ENCODE measurements at regions not wholly inside any gene's neighbourhood (a gene's known extent, or its start where the extent isn't known, plus 50 kb on each side); places are given as distances from the start of the nearest gene placed in this dataset.

- TF ChIP-seq BACH2 (CRISPR knock-in tag; IDR thresholded peaks at IDR 0.05; ENCODE audit: borderline replicate concordance): no peak
- TF ChIP-seq TOX (CRISPR knock-in tag; IDR thresholded peaks at IDR 0.05; ENCODE audit: borderline replicate concordance): no peak
- TF ChIP-seq CSDC2 (CRISPR knock-in tag; IDR thresholded peaks at IDR 0.05): no peak
- TF ChIP-seq TCF4 (CRISPR knock-in tag; IDR thresholded peaks at IDR 0.05; ENCODE audit: borderline replicate concordance): no peak
- no peak for TF ChIP-seq ESRRG (CRISPR knock-in tag; IDR thresholded peaks at IDR 0.05)
- TF ChIP-seq ZFP30 (CRISPR knock-in tag; IDR thresholded peaks at IDR 0.05): no peak
- TF ChIP-seq GLIS3 (CRISPR knock-in tag; IDR thresholded peaks at IDR 0.05): no peak
- no peak for TF ChIP-seq POU6F1 (CRISPR knock-in tag; IDR thresholded peaks at IDR 0.05; ENCODE audit: borderline replicate concordance, low read depth)
- TF ChIP-seq ZNF70 (CRISPR knock-in tag; IDR thresholded peaks at IDR 0.05): no peak
- no peak for TF ChIP-seq PATZ1 (CRISPR knock-in tag; IDR thresholded peaks at IDR 0.05; ENCODE audit: borderline replicate concordance)
- no peak for TF ChIP-seq ZNF8 (CRISPR knock-in tag; IDR thresholded peaks at IDR 0.05)
- no peak for TF ChIP-seq RARB (CRISPR knock-in tag; IDR thresholded peaks at IDR 0.05)
- no peak for TF ChIP-seq ARNTL (CRISPR knock-in tag; IDR thresholded peaks at IDR 0.05; ENCODE audit: borderline replicate concordance, low read depth)
- TF ChIP-seq PPARA (CRISPR knock-in tag; IDR thresholded peaks at IDR 0.05; ENCODE audit: borderline replicate concordance): no peak
- TF ChIP-seq CREB5 (CRISPR knock-in tag; IDR thresholded peaks at IDR 0.05; ENCODE audit: low read depth): no peak
- no peak for TF ChIP-seq ZFP3 (CRISPR knock-in tag; IDR thresholded peaks at IDR 0.05)
- TF ChIP-seq CSRNP3 (CRISPR knock-in tag; IDR thresholded peaks at IDR 0.05): no peak
- TF ChIP-seq TSHZ2 (CRISPR knock-in tag; IDR thresholded peaks at IDR 0.05): no peak
- no peak for TF ChIP-seq ISL1 (CRISPR knock-in tag; IDR thresholded peaks at IDR 0.05)
- TF ChIP-seq ZNF565 (CRISPR knock-in tag; conservative IDR thresholded peaks at IDR 0.05; ENCODE audit: low read depth): no peak
- no peak for ATAC-seq
These were observed 190.3 kb upstream of the SPOCK3 start for GRCh38 chr4:167424341-167425256.

GRCh38 chr4:167428156-167428555 lies 193.9 kb upstream of the SPOCK3 start:
- ATAC-seq: no peak
- TF ChIP-seq ZFP3 (CRISPR knock-in tag; IDR thresholded peaks at IDR 0.05): no peak
- TF ChIP-seq CSDC2 (CRISPR knock-in tag; IDR thresholded peaks at IDR 0.05): no peak
- TF ChIP-seq TOX (CRISPR knock-in tag; IDR thresholded peaks at IDR 0.05; ENCODE audit: borderline replicate concordance): no peak
- no peak for TF ChIP-seq BACH2 (CRISPR knock-in tag; IDR thresholded peaks at IDR 0.05; ENCODE audit: borderline replicate concordance)
- no peak for TF ChIP-seq ZNF565 (CRISPR knock-in tag; conservative IDR thresholded peaks at IDR 0.05; ENCODE audit: low read depth)
- no peak for TF ChIP-seq ZC3H10 (CRISPR knock-in tag; IDR thresholded peaks at IDR 0.05)
- no peak for TF ChIP-seq POU6F1 (CRISPR knock-in tag; IDR thresholded peaks at IDR 0.05; ENCODE audit: borderline replicate concordance, low read depth)
- TF ChIP-seq GLIS3 (CRISPR knock-in tag; IDR thresholded peaks at IDR 0.05): no peak
- TF ChIP-seq SNAI2 (CRISPR knock-in tag; IDR thresholded peaks at IDR 0.05): no peak
- no peak for TF ChIP-seq CSRNP3 (CRISPR knock-in tag; IDR thresholded peaks at IDR 0.05)
- no peak for TF ChIP-seq ZNF8 (CRISPR knock-in tag; IDR thresholded peaks at IDR 0.05)
- TF ChIP-seq RARB (CRISPR knock-in tag; IDR thresholded peaks at IDR 0.05): no peak
- no peak for TF ChIP-seq ESRRG (CRISPR knock-in tag; IDR thresholded peaks at IDR 0.05)

All from SK-N-SH treated with all-trans-retinoic acid at 6 μM for 48 hours (cell line).